GM12891 (cell line): ENCODE measurements at regions not wholly inside any gene's neighbourhood (a gene's known extent, or its start where the extent isn't known, plus 50 kb on each side); places are given as distances from the start of the nearest gene placed in this dataset.

ENCODE experiments used
- PAX5 ChIP-seq: IDR thresholded peaks from 2 replicates; pipeline ENCODE4 v1.6.1; 2011; ENCODE audit warnings: low read length, moderate library complexity, mild to moderate bottlenecking; ENCODE audit not compliant: insufficient read depth, severe bottlenecking
- POLR2A ChIP-seq: IDR thresholded peaks from 2 replicates; pipeline ENCODE4 v1.6.1; 2011; ENCODE audit warnings: low read depth, low read length, control low read depth
- POLR2AphosphoS5 ChIP-seq: IDR thresholded peaks from 2 replicates; pipeline ENCODE4 v1.6.1; 2011; ENCODE audit warnings: low read depth, low read length, control low read depth
- POU2F2 ChIP-seq: IDR thresholded peaks from 2 replicates; pipeline ENCODE4 v1.6.1; 2011; ENCODE audit warnings: low read depth, mild to moderate bottlenecking, control low read depth, low read length, moderate library complexity
- SPI1 ChIP-seq: IDR thresholded peaks from 2 replicates; pipeline ENCODE4 v1.6.1; 2011; ENCODE audit warnings: low read depth, low read length, control low read depth
- TAF1 ChIP-seq: IDR thresholded peaks from 2 replicates; pipeline ENCODE4 v1.6.1; 2011; ENCODE audit warnings: low read depth, low read length, control low read depth

GRCh38 chr4:81912376-81913030, 440.8 kb upstream of the RASGEF1B start:
- TF ChIP-seq SPI1 (no peak), POLR2A (no peak), POLR2AphosphoS5 (no peak), TAF1 (no peak), PAX5 (no peak), POU2F2 (no peak)
